ENCODE measurements at regions not wholly inside any gene's neighbourhood (a gene's known extent, or its start where the extent isn't known, plus 50 kb on each side); places are given as distances from the start of the nearest gene placed in this dataset.
"Not testable (repeated sequence)": the region's sequence is repeated elsewhere in the genome, so short reads cannot be mapped to it uniquely, and the experiment has no call there.

- DNase-seq, result no peak
Observed at GRCh38 chr2:223474893-223475292, 127.3 kb downstream of the SCG2 start.

GRCh38 chr2:223475901-223476300 is 126.3 kb downstream of the SCG2 start:
- no peak for DNase-seq

- no peak for DNase-seq
Observed at GRCh38 chr2:223477318-223477717, 124.8 kb downstream of the SCG2 start.

- DNase-seq, result no peak
Observed at GRCh38 chr2:223481486-223481885, 120.7 kb downstream of the SCG2 start.

- DNase-seq, result no peak
Observed at GRCh38 chr2:223486751-223487150, 115.4 kb downstream of the SCG2 start.

GRCh38 chr2:223487214-223487846 is 114.8 kb downstream of the SCG2 start:
- no peak for DNase-seq

- DNase-seq, result no peak
Observed at GRCh38 chr2:223488814-223489213, 113.3 kb downstream of the SCG2 start.

- no peak for DNase-seq
Observed at GRCh38 chr2:223494496-223494895, 107.7 kb downstream of the SCG2 start.

- no peak for DNase-seq
Observed at GRCh38 chr2:223494942-223495341, 107.2 kb downstream of the SCG2 start.

GRCh38 chr2:223496853-223497252 is 105.3 kb downstream of the SCG2 start:
- DNase-seq, result not testable (repeated sequence)

- no peak for DNase-seq
Observed at GRCh38 chr2:223500709-223501108, 101.5 kb downstream of the SCG2 start.

GRCh38 chr2:223501641-223502040 is 100.5 kb downstream of the SCG2 start:
- DNase-seq, result no peak

GRCh38 chr2:223503746-223504145 is 98.4 kb downstream of the SCG2 start:
- DNase-seq, result no peak

GRCh38 chr2:223508372-223508771 is 93.8 kb downstream of the SCG2 start:
- no peak for DNase-seq

- DNase-seq, result no peak
Observed at GRCh38 chr2:223510713-223511112, 91.4 kb downstream of the SCG2 start.

GRCh38 chr2:223511168-223511567 is 91.0 kb downstream of the SCG2 start:
- no peak for DNase-seq

- DNase-seq, result no peak
Observed at GRCh38 chr2:223513771-223514455, 88.2 kb downstream of the SCG2 start.

- no peak for DNase-seq
Observed at GRCh38 chr2:223519471-223519870, 82.7 kb downstream of the SCG2 start.

GRCh38 chr2:223522796-223523195 is 79.4 kb downstream of the SCG2 start:
- DNase-seq, result no peak

GRCh38 chr2:223523551-223524001 is 78.6 kb downstream of the SCG2 start:
- no peak for DNase-seq

GRCh38 chr2:223524066-223524465 is 78.1 kb downstream of the SCG2 start:
- DNase-seq, result no peak

GRCh38 chr2:223526106-223526505 is 76.1 kb downstream of the SCG2 start:
- peak; percentile 10 for DNase-seq

- DNase-seq, result no peak
Observed at GRCh38 chr2:223528036-223528435, 74.1 kb downstream of the SCG2 start.

GRCh38 chr2:223529696-223530095 is 72.5 kb downstream of the SCG2 start:
- DNase-seq, result no peak

GRCh38 chr2:223530811-223531210 is 71.3 kb downstream of the SCG2 start:
- DNase-seq, result no peak
